ENCODE measurements at regions not wholly inside any gene's neighbourhood (a gene's known extent, or its start where the extent isn't known, plus 50 kb on each side); places are given as distances from the start of the nearest gene placed in this dataset.

DNA sequence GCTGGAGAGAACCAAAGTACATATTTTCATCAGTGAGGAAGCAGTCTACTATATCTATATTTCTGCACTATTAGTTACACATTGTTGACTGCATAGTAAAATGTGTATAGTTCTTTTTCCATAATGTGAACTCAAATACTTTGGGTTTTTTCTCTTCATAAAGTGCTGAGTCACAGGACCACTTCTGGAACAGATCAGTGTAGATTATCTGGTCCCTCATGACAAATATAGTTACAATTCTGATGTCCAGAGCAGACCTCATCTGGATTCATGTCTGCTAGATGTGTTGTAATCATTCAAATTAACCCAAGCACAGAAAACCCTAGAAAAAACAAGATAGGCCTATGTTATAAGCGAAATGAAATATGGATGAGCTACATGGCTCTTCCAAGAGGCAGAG, 171.4 kb downstream of the SUCLA2 start:
- Histone ChIP-seq H3K9ac (ENCODE audit: low read depth, low read length) (no peak overlapping the region), H3K23ac (ENCODE audit: low read depth, low read length) (no peak overlapping the region), H2AK9ac (replicated peaks; ENCODE audit: low read depth, low read length, poor library complexity) (no peak overlapping the region), H2AFZ (replicated peaks; ENCODE audit: low read length, poor library complexity) (no peak overlapping the region), H3K18ac (ENCODE audit: low read depth, low read length) (no peak overlapping the region), H2BK20ac (ENCODE audit: low read depth, low read length) (no peak overlapping the region), H3K4me2 (ENCODE audit: low read depth, low read length) (no peak overlapping the region), H4K91ac (ENCODE audit: insufficient read depth, low read depth, low read length) (no peak overlapping the region), H4K8ac (ENCODE audit: low read depth in 2 of 2, low read length in 2 of 2) (no peak overlapping the region), H3K36me3 (ENCODE audit: control insufficient read depth, insufficient read depth, low read length) (no peaks in the 10 kb centered on the region), H2BK15ac (ENCODE audit: low read depth, low read length) (no peak overlapping the region), H3K56ac (ENCODE audit: extremely low read depth, insufficient read depth, low read length) (no peak overlapping the region), H4K20me1 (ENCODE audit: insufficient read depth, low read length) (no peaks in the 10 kb centered on the region), H3K4me3 (ENCODE audit: insufficient read depth, low read depth, low read length) (no peak overlapping the region), H3K9me1 (ENCODE audit: insufficient read depth, low read length) (no peaks in the 10 kb centered on the region), H4K5ac (ENCODE audit: low read depth, low read length) (no peak overlapping the region), H3K14ac (replicated peaks; ENCODE audit: low read depth, low read length) (no peak overlapping the region), H3K27ac (ENCODE audit: insufficient read depth, low read length) (no peak overlapping the region), H2AK5ac (ENCODE audit: low read depth, low read length) (no peak overlapping the region), H3K79me1 (ENCODE audit: low read depth in 1 of 2, low read length in 2 of 2) (no peaks in the 10 kb centered on the region), H2BK120ac (ENCODE audit: low read depth, low read length) (no peak overlapping the region), H3K9me3 (ENCODE audit: control insufficient read depth, insufficient read depth, low read length) (no peaks in the 10 kb centered on the region), H3K4ac (ENCODE audit: low read depth, low read length) (no peak overlapping the region), H3K27me3 (ENCODE audit: control insufficient read depth, insufficient read depth, low read length) (peaks cover 6% of the 10 kb centered on the region; the same call in 1 of the 2 replicates), H3K4me1 (ENCODE audit: control insufficient read depth, insufficient read depth, low read length) (no peaks in the 10 kb centered on the region), H2BK5ac (ENCODE audit: low read depth, low read length, poor library complexity, severe bottlenecking) (no peak overlapping the region)
- POLR2A ChIA-PET (ENCODE audit: unreplicated experiment), result no interaction called here
- intact Hi-C loops (cut with micrococcal nuclease) (no loop called here), dilution Hi-C loops (cut with HindIII; ENCODE audit: low sequenced_read_pairs, unreplicated experiment) (no loop called here), in situ Hi-C loops (cut with MboI; ENCODE audit: low sequenced_read_pairs) (no loop called here)
- TF ChIP-seq MAZ (IDR thresholded peaks at IDR 0.05; ENCODE audit: borderline replicate concordance, low read depth, low read length) (no peak), CHD1 (IDR thresholded peaks at IDR 0.05; ENCODE audit: low read depth, low read length) (no peak), RCOR1 (IDR thresholded peaks at IDR 0.05; ENCODE audit: insufficient replicate concordance, low read length) (no peak), NFE2L2 (IDR thresholded peaks at IDR 0.05; ENCODE audit: low read depth, low read length) (peak; percentile 85)
- no TSS peak for BruUV-seq (replicated peaks)
- ATAC-seq (ENCODE audit: low read depth) (no peak), DNase-seq (peak; percentile 21)
- CTCF ChIA-PET, result no interaction called here
- no CpG with 5 or more reads among the region's 1 CpG for WGBS, 2 experiments (ENCODE audit: extremely low coverage in 2 of 2, insufficient read length in 1 of 2)
